HT-29 (cell line): ENCODE measurements at regions not wholly inside any gene's neighbourhood (a gene's known extent, or its start where the extent isn't known, plus 50 kb on each side); places are given as distances from the start of the nearest gene placed in this dataset.
"Not testable (repeated sequence)": the region's sequence is repeated elsewhere in the genome, so short reads cannot be mapped to it uniquely, and the experiment has no call there.

Experiments
- DNase-seq: peaks from one replicate; pipeline ENCODE4 v3.0.0-alpha.2; 2015; ENCODE audit warnings: low spot score

- no peak for DNase-seq
Measured at GRCh38 chrX:122026665-122027064, 979.3 kb downstream of the GLUD2 start.

- DNase-seq: no peak
Measured at GRCh38 chrX:122046226-122046625, 998.8 kb downstream of the GLUD2 start.

GRCh38 chrX:122046815-122047214 is 999.4 kb downstream of the GLUD2 start:
- no peak for DNase-seq

GRCh38 chrX:122047261-122047660 is 999.9 kb downstream of the GLUD2 start:
- no peak for DNase-seq

GRCh38 chrX:122055460-122055859 is 1008.0 kb downstream of the GLUD2 start:
- DNase-seq: no peak

GRCh38 chrX:122055979-122056715 is 1008.7 kb downstream of the GLUD2 start:
- DNase-seq: no peak

- DNase-seq: no peak
Measured at GRCh38 chrX:122076241-122076640, 1028.8 kb downstream of the GLUD2 start.

- DNase-seq: no peak
Measured at GRCh38 chrX:122078079-122078478, 1030.7 kb downstream of the GLUD2 start.

GRCh38 chrX:122087341-122087740 is 1039.9 kb downstream of the GLUD2 start:
- no peak for DNase-seq

- DNase-seq: no peak
Measured at GRCh38 chrX:122091571-122091970, 1044.2 kb downstream of the GLUD2 start.

GRCh38 chrX:122092360-122092759 is 1045.0 kb downstream of the GLUD2 start:
- DNase-seq: no peak

GRCh38 chrX:122092978-122093377 is 1045.6 kb downstream of the GLUD2 start:
- DNase-seq: peak; percentile 7

GRCh38 chrX:122094611-122095010 is 1047.2 kb downstream of the GLUD2 start:
- no peak for DNase-seq

GRCh38 chrX:122113376-122113775 is 1066.0 kb downstream of the GLUD2 start:
- peak; percentile 1 for DNase-seq

GRCh38 chrX:122113896-122114295 is 1066.5 kb downstream of the GLUD2 start:
- no peak for DNase-seq

GRCh38 chrX:122115604-122116003 is 1068.2 kb downstream of the GLUD2 start:
- DNase-seq: no peak

GRCh38 chrX:122119361-122119760 is 1064.7 kb upstream of the GRIA3 start:
- DNase-seq: no peak

- no peak for DNase-seq
Measured at GRCh38 chrX:122122274-122122673, 1061.8 kb upstream of the GRIA3 start.

GRCh38 chrX:122133478-122133877 is 1050.6 kb upstream of the GRIA3 start:
- DNase-seq: no peak

GRCh38 chrX:122134291-122134690 is 1049.8 kb upstream of the GRIA3 start:
- no peak for DNase-seq

- no peak for DNase-seq
Measured at GRCh38 chrX:122135070-122135469, 1049.0 kb upstream of the GRIA3 start.

- not testable (repeated sequence) for DNase-seq
Measured at GRCh38 chrX:122140219-122140618, 1043.9 kb upstream of the GRIA3 start.

- no peak for DNase-seq
Measured at GRCh38 chrX:122154019-122154418, 1030.1 kb upstream of the GRIA3 start.

GRCh38 chrX:122168241-122168640 is 1015.8 kb upstream of the GRIA3 start:
- no peak for DNase-seq
